ENCODE measurements at regions not wholly inside any gene's neighbourhood (a gene's known extent, or its start where the extent isn't known, plus 50 kb on each side); places are given as distances from the start of the nearest gene placed in this dataset.

DNA sequence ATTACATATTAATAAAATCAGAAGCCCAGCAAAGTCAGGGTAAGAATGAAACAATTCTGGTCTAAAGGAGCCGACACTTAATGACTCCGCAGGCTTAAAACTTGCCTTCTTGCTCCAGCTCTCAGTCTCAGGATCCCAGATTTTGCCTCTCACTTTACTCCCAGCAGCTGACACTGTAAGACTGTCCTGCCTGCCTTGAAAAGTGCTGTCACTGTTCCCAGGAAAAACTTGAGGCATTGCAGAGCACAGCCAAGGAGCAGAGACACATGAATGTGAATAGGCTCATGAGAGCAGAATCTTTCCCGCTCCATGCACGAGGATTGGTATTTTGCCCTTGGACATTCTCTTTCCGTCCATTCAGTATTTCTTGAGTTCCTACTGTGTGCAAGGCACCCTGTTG is 457.6 kb upstream of the ZFHX3 start:
- H2AFZ ChIP-seq (replicated peaks; ENCODE audit: low read length, poor library complexity) = no peak overlapping the region
- H4K5ac ChIP-seq (ENCODE audit: low read depth, low read length) = no peak overlapping the region
- H3K36me3 ChIP-seq (ENCODE audit: control insufficient read depth, insufficient read depth, low read length) = no peaks in the 10 kb centered on the region
- no peaks in the 10 kb centered on the region for H3K4me1 ChIP-seq (ENCODE audit: control insufficient read depth, insufficient read depth, low read length)
- H3K27ac ChIP-seq (ENCODE audit: insufficient read depth, low read length) = no peak overlapping the region
- no peaks in the 10 kb centered on the region for H3K9me1 ChIP-seq (ENCODE audit: insufficient read depth, low read length)
- H2BK15ac ChIP-seq (ENCODE audit: low read depth, low read length) = no peak overlapping the region
- no peak overlapping the region for H3K9ac ChIP-seq (ENCODE audit: low read depth, low read length)
- H2BK5ac ChIP-seq (ENCODE audit: low read depth, low read length, poor library complexity, severe bottlenecking) = no peak overlapping the region
- H3K14ac ChIP-seq (replicated peaks; ENCODE audit: low read depth, low read length) = no peak overlapping the region
- H3K18ac ChIP-seq (ENCODE audit: low read depth, low read length) = no peak overlapping the region
- TF ChIP-seq MAZ (IDR thresholded peaks at IDR 0.05; ENCODE audit: borderline replicate concordance, low read depth, low read length) = no peak
- TF ChIP-seq POLR2A (IDR thresholded peaks at IDR 0.05; ENCODE audit: low read depth, low read length) = no peak
- no peak for TF ChIP-seq CEBPB (IDR thresholded peaks at IDR 0.05; ENCODE audit: low read depth, low read length)
- dilution Hi-C loops (cut with HindIII; ENCODE audit: low sequenced_read_pairs, unreplicated experiment) (no loop called here), in situ Hi-C loops (cut with MboI; ENCODE audit: low sequenced_read_pairs) (no loop called here), intact Hi-C loops (cut with micrococcal nuclease) (no loop called here)
- ATAC-seq (ENCODE audit: low read depth) (no peak), DNase-seq (no peak)
- no peak overlapping the region for H4K8ac ChIP-seq (ENCODE audit: low read depth in 2 of 2, low read length in 2 of 2)
- no CpG with 5 or more reads among the region's 5 CpGs for WGBS, 2 experiments (ENCODE audit: extremely low coverage in 2 of 2, insufficient read length in 1 of 2)
- no peak overlapping the region for H4K91ac ChIP-seq (ENCODE audit: insufficient read depth, low read depth, low read length)
- no peak overlapping the region for H3K23ac ChIP-seq (ENCODE audit: low read depth, low read length)
- no peak overlapping the region for H3K56ac ChIP-seq (ENCODE audit: extremely low read depth, insufficient read depth, low read length)
- H3K27me3 ChIP-seq (ENCODE audit: control insufficient read depth, insufficient read depth, low read length) = no peaks in the 10 kb centered on the region
- H2BK20ac ChIP-seq (ENCODE audit: low read depth, low read length) = no peak overlapping the region
- BruUV-seq (replicated peaks) = no TSS peak
- no peak overlapping the region for H3K4ac ChIP-seq (ENCODE audit: low read depth, low read length)
- ChIA-PET POLR2A (ENCODE audit: unreplicated experiment) (no interaction called here), CTCF (no interaction called here)
- no peaks in the 10 kb centered on the region for H3K79me1 ChIP-seq (ENCODE audit: low read depth in 1 of 2, low read length in 2 of 2)
- no peak overlapping the region for H2BK120ac ChIP-seq (ENCODE audit: low read depth, low read length)
- H2AK9ac ChIP-seq (replicated peaks; ENCODE audit: low read depth, low read length, poor library complexity) = no peak overlapping the region
- no peak overlapping the region for H3K4me3 ChIP-seq (ENCODE audit: insufficient read depth, low read depth, low read length)
- no peaks in the 10 kb centered on the region for H4K20me1 ChIP-seq (ENCODE audit: insufficient read depth, low read length)
- no peak overlapping the region for H3K4me2 ChIP-seq (ENCODE audit: low read depth, low read length)
- H3K9me3 ChIP-seq (ENCODE audit: control insufficient read depth, insufficient read depth, low read length) = peaks cover 4% of the 10 kb centered on the region; the same call in 1 of the 2 replicates
- H2AK5ac ChIP-seq (ENCODE audit: low read depth, low read length) = no peak overlapping the region
